LNCAP (cell line): ENCODE measurements at regions not wholly inside any gene's neighbourhood (a gene's known extent, or its start where the extent isn't known, plus 50 kb on each side); places are given as distances from the start of the nearest gene placed in this dataset.

Experiments
- CTCF ChIP-seq: fragments of 450-650 bp; IDR thresholded peaks from 2 replicates; pipeline ENCODE4 v1.5.1; 2017; ENCODE audit warnings: mild to moderate bottlenecking

GRCh38 chr2:118607641-118608040 is 239.8 kb downstream of the EN1 start:
- TF ChIP-seq CTCF = no peak

- TF ChIP-seq CTCF = no peak
Observed at GRCh38 chr2:118604811-118605210, 242.6 kb downstream of the EN1 start.

GRCh38 chr2:118604371-118604770 is 243.1 kb downstream of the EN1 start:
- no peak for TF ChIP-seq CTCF

GRCh38 chr2:118599141-118599540 is 248.3 kb downstream of the EN1 start:
- no peak for TF ChIP-seq CTCF

- no peak for TF ChIP-seq CTCF
Observed at GRCh38 chr2:118596620-118597019, 250.8 kb downstream of the EN1 start.

- no peak for TF ChIP-seq CTCF
Observed at GRCh38 chr2:118593257-118593656, 254.2 kb downstream of the EN1 start.

- no peak for TF ChIP-seq CTCF
Observed at GRCh38 chr2:118591223-118591622, 256.2 kb downstream of the EN1 start.

GRCh38 chr2:118589721-118590120 is 257.7 kb downstream of the EN1 start:
- no peak for TF ChIP-seq CTCF
